ENCODE measurements at regions not wholly inside any gene's neighbourhood (a gene's known extent, or its start where the extent isn't known, plus 50 kb on each side); places are given as distances from the start of the nearest gene placed in this dataset.

DNA sequence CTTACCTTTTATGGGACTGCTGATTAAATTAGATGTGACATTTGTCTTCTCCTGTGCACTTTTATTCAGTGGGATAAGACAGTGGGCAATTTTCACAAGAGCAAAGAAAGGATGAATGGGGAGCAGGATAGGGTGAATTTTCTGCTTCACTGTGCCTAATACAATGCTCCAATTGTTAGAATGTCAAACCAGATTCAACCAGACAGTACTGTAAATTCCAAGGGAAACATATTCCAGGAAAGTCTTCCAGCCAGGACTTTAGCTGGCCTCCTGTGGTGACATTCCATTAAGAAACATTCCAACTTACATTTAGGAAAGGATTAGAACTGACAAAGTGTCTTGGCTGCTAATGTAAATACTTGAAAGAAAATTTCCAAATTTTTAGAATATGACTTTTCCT lies 100.1 kb upstream of the PROK2 start:
- TF ChIP-seq MYC (IDR thresholded peaks at IDR 0.05; ENCODE audit: low read depth, low read length) (no peak), POLR2A (IDR thresholded peaks at IDR 0.05; ENCODE audit: low read depth, low read length) (no peak), EZH2 (IDR thresholded peaks at IDR 0.05; ENCODE audit: borderline replicate concordance, low read depth, low read length, severe bottlenecking) (no peak), POLR2AphosphoS5 (IDR thresholded peaks at IDR 0.05; ENCODE audit: insufficient read depth, low read depth, low read length) (no peak), GATA2 (IDR thresholded peaks at IDR 0.05; ENCODE audit: insufficient read depth, insufficient read length, low read depth, low read length) (no peak), FOS (IDR thresholded peaks at IDR 0.05; ENCODE audit: borderline replicate concordance, insufficient read depth, low read length) (no peak)
- TF ChIP-seq, protein P1, sequence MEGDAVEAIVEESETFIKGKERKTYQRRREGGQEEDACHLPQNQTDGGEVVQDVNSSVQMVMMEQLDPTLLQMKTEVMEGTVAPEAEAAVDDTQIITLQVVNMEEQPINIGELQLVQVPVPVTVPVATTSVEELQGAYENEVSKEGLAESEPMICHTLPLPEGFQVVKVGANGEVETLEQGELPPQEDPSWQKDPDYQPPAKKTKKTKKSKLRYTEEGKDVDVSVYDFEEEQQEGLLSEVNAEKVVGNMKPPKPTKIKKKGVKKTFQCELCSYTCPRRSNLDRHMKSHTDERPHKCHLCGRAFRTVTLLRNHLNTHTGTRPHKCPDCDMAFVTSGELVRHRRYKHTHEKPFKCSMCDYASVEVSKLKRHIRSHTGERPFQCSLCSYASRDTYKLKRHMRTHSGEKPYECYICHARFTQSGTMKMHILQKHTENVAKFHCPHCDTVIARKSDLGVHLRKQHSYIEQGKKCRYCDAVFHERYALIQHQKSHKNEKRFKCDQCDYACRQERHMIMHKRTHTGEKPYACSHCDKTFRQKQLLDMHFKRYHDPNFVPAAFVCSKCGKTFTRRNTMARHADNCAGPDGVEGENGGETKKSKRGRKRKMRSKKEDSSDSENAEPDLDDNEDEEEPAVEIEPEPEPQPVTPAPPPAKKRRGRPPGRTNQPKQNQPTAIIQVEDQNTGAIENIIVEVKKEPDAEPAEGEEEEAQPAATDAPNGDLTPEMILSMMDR (IDR thresholded peaks at IDR 0.05; ENCODE audit: extremely low read depth in 1 of 2, insufficient read depth in 1 of 2, low read depth in 1 of 2, low read length in 2 of 2), result no peak
- TF ChIP-seq, protein P2, sequence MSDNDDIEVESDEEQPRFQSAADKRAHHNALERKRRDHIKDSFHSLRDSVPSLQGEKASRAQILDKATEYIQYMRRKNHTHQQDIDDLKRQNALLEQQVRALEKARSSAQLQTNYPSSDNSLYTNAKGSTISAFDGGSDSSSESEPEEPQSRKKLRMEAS (IDR thresholded peaks at IDR 0.05; ENCODE audit: insufficient read depth, insufficient read length), result no peak

Measured in endothelial cell of umbilical vein (primary cell).